ENCODE measurements at regions not wholly inside any gene's neighbourhood (a gene's known extent, or its start where the extent isn't known, plus 50 kb on each side); places are given as distances from the start of the nearest gene placed in this dataset.

- no peak for ATAC-seq
Measured at GRCh38 chr2:147709655-147710054, 135.2 kb upstream of the ACVR2A start.

- ATAC-seq, result no peak
Measured at GRCh38 chr2:147703171-147703570, 141.7 kb upstream of the ACVR2A start.

DNA sequence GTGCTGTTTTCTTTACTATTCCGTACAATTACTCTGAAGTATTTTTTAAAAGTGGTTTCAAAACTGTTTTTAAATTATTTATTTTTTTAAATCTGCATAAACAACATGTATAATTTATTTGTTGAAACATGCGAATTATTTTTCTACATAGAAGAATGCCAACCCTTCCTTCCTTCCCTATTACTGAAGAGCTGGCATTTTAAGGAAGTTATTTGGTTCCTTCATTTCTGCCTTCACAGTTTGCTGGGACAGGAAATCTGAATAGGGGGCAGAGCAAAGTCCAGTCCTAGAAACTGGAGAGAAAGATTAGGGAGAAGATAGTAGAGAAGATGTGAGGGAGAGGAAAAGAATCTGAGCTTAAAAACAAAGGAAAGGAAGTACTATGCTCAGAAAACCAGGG lies 146.7 kb upstream of the ACVR2A start:
- no peak for ATAC-seq

DNA sequence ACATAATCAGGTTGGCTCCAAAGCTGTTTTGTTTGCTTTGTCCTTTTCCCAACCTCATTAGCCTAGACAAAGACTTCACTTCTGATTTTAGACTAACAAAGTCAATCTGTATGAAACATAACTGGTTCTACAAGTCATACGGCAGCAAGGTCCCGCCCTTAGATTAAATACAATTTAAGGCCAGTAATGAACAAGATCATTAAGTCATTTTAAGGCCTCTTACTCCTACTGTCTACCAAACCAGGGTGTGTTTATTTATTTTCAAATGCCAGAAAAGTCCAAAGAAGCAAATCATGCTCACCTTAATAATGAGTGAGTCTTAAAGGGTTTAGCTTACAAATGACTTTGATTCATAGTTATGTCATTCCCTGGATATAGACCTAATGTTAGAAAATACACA lies 148.4 kb upstream of the ACVR2A start:
- no peak for ATAC-seq

- ATAC-seq, result no peak
Measured at GRCh38 chr2:147689220-147689909, 155.5 kb upstream of the ACVR2A start.

DNA sequence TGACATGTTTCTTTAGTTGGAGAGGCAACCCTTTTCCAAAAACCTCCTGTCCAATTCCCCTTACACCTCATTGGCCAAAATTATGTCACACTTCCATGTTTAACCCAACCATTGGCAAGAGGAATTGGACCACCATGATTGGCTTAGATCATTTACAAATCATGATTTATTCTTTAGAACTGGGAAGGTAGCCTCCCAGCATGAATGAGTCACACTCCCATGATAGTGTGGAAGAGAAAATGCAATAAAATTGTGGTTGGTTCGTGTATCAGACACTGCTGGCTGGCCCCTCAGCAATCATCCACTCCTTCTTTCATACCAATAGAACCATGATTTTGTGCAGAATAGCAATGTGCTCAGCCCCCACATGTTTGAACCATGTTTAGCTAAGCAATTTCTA lies 156.6 kb upstream of the ACVR2A start:
- ATAC-seq, result no peak

GRCh38 chr2:147686365-147686764 lies 158.5 kb upstream of the ACVR2A start:
- no peak for ATAC-seq

GRCh38 chr2:147684903-147685302 lies 159.9 kb upstream of the ACVR2A start:
- ATAC-seq, result no peak

GRCh38 chr2:147683380-147683779 lies 161.4 kb upstream of the ACVR2A start:
- no peak for ATAC-seq

DNA sequence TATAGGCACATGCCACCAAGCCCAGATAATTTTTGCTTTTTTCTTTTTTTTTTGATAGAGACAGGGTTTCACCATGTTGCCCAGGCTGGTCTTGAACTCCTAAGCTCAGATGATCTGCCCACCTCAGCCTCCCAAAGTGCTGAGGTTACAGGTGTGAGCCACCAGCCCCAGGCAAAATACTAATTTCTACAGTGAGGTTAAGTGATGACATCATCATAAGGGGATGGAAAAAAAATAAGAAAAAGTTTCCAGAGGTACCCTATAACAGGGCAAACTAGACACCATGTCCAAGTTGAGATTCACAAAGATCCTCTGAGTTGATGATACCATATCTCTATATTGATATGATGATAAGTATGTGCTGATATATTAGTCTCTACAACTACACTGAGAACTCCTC lies 163.7 kb upstream of the ACVR2A start:
- no peak for ATAC-seq

GRCh38 chr2:147679955-147680531 lies 164.8 kb upstream of the ACVR2A start:
- ATAC-seq, result no peak

DNA sequence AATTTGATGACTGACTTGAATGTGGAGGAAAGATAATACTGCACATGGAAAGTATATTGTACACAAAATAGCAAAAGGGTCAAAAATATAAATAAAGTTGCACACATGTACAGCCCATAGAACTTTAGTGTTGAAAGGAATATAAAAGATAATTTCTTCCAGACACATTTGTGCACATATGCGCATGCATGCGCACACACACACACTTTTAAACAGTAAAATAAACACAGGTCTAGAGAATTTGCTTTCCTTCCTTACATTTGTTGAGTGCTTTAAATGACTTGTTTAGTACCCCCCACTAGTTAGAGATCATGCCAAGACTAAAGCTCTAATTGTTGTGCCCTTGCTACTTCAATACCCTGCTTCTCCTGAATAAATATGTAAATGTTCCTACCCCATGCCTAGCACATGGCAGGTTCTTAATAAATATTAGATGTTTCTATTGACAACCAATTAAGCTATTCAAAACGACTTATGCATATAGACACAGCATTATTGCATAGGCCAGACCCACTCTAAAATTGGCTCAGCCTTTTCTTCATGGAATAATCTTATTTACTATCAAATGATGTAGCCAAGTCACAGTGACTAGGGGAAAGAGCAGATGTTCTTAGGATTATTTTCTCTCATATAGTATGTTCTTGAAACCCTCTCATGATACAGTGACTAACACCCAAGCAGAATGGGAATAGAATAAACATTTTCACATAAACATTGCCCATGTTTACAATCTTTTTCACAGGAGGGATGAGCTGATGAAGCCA lies 165.5 kb upstream of the ACVR2A start:
- no peak for ATAC-seq

- ATAC-seq, result no peak
Measured at GRCh38 chr2:147665105-147665504, 179.7 kb upstream of the ACVR2A start.

DNA sequence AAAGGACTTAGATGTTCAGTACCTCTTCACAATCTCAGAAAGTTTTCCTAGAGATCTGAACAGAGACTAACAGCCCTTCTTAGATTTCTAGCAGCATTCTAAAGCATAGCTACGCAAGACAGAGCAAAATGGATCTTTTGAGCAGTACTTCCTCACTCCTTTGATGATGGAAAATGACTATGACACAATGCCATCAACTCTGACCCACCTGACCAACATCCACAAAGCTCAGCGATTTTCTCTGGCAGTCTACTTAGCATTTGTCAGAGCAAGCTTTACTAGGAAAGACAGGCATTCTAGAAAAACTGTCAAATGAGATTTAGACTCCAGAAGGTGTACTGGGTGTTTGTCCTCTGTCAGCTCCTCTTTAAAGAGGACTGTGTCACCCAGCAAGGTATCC lies 180.9 kb upstream of the ACVR2A start:
- ATAC-seq, result peak; percentile 10 to 24

DNA sequence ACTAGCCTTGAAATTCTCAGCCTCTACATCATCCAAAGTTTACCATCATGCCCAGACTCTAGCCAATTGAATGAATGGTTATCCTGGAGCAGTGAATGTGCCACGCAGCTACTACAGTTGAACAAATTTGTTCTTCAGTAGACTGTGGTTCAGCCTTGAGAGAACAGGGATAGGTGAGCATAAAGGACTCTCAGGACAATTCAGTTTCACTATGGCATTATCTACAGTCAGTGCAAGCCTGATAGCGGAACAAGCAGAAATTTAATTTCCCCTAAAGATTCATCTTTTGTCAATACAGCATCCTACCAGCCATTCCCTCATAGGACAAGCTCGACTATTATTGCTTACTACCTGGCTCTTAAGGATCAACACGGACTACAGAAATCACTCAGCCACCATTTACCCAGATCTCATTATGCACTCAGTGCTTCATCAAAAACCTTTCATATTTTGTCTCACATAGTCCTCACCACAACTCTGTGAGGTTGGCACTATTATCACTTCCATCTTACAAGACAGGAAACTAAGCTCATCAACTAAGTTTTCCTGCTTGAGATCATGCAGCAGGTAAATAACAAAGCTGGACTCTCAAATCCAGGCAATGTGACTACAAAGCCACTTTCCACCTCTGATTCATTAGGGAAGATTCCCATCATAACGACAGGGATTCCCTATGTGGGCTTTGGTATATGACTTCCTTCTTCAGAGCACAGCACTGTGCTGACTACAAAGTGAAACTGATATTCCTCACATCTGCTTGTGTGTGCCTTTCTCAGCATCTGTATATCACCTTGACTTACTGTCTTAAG lies 181.5 kb upstream of the ACVR2A start:
- ATAC-seq, result peak; percentile 84 to 87

DNA sequence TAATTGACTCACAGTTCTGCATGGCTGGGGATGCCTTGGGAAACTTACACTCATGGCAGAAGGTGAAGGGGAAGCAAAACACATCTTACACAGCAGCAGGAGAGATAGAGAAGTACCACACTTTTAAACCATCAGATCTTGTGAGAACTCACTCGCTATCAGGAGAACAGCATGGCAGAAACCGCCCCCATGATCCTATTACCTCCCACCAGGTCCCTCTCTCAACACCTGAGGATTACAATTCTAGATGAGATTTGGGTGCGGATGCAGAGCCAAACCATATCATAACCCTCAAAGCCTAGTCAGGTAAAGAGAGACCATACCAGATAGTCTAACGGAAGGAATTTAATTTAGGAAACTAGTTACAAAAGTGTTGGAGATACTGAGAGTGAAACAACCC lies 182.6 kb upstream of the ACVR2A start:
- ATAC-seq, result no peak

GRCh38 chr2:147660680-147661079 lies 184.1 kb upstream of the ACVR2A start:
- ATAC-seq, result no peak

DNA sequence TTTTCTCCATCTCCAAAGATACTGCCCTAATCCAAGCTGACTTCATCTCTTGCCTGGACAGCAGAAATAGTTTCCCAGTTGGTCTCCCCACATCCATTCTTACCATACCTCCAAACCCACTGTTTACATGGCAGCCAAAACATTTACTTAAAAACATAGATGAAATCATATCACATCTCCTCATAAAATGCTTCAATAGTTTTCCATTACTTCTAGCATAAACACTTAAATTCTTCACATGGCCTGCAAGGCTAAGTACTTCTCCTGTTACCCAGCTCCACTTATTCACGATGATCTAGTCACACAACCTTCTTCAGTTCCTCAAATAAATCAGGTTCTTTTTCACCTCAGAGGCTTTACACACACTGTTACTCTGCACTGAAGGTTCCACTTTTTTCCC lies 185.8 kb upstream of the ACVR2A start:
- ATAC-seq, result no peak

- no peak for ATAC-seq
Measured at GRCh38 chr2:147657086-147658000, 187.5 kb upstream of the ACVR2A start.

GRCh38 chr2:147649998-147650397 lies 194.8 kb upstream of the ACVR2A start:
- no peak for ATAC-seq

DNA sequence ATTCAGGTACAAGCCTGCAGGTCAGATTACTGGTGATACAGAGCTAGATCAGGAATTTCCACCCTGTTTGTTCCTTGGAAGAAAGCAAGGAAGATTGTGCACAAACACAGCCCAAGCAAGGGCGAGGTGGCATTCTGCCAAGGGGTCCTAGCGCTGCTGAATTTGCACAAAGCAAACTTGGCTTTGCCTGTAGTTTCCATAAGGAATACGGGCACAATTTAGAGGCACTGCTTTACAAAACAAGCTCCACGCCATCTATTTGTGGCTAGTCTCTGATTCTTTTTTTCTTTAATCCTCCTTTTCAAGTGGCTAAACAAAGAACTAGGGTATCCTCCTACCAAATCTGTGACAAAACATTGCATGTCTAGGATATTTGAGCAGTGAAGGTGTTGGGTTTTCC lies 195.5 kb upstream of the ACVR2A start:
- no peak for ATAC-seq

DNA sequence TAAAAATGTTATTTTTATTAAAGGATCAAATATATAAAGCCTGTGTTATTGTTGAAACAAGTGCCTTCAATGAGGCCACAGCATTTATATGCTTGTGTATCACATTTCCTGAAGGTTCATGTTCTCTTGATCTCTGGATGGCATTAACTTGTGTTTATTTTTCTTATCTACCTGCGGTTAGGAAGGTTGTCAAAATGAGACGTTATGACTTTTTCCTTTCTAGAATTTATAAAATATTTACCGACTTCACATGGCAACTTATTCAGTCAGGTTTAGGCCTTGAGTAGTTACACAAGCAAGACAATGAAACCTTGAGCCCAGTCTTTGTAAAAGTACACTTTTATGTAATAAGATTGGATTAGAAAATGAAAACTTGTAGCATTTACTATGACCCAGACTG lies 196.4 kb upstream of the ACVR2A start:
- ATAC-seq, result no peak
